ENCODE measurements at regions not wholly inside any gene's neighbourhood (a gene's known extent, or its start where the extent isn't known, plus 50 kb on each side); places are given as distances from the start of the nearest gene placed in this dataset.

GRCh38 chrX:79601341-79602131 is 234.4 kb upstream of the ITM2A start:
- no peak for DNase-seq (ENCODE audit: low spot score)

GRCh38 chrX:79592259-79592658 is 225.1 kb upstream of the ITM2A start:
- no peak for TF ChIP-seq CTCF (IDR thresholded peaks at IDR 0.05; ENCODE audit: extremely low read depth, missing control alignments)
- no peak for DNase-seq (ENCODE audit: low spot score)

More at GRCh38 chrX:79601341-79602131, 234.4 kb upstream of the ITM2A start:
- no peak for TF ChIP-seq CTCF (IDR thresholded peaks at IDR 0.05; ENCODE audit: extremely low read depth, missing control alignments)

GRCh38 chrX:79588233-79588632 is 221.1 kb upstream of the ITM2A start:
- TF ChIP-seq CTCF (IDR thresholded peaks at IDR 0.05; ENCODE audit: extremely low read depth, missing control alignments) = no peak

GRCh38 chrX:79573760-79574159 is 206.6 kb upstream of the ITM2A start:
- no peak for TF ChIP-seq CTCF (IDR thresholded peaks at IDR 0.05; ENCODE audit: extremely low read depth, missing control alignments)
- DNase-seq (ENCODE audit: low spot score) = no peak

More at GRCh38 chrX:79588233-79588632, 221.1 kb upstream of the ITM2A start:
- no peak for DNase-seq (ENCODE audit: low spot score)

GRCh38 chrX:79572566-79572965 is 205.4 kb upstream of the ITM2A start:
- TF ChIP-seq CTCF (IDR thresholded peaks at IDR 0.05; ENCODE audit: extremely low read depth, missing control alignments) = no peak

GRCh38 chrX:79570524-79571240 is 203.5 kb upstream of the ITM2A start:
- TF ChIP-seq CTCF (IDR thresholded peaks at IDR 0.05; ENCODE audit: extremely low read depth, missing control alignments) = no peak
- DNase-seq (ENCODE audit: low spot score) = no peak

More at GRCh38 chrX:79572566-79572965, 205.4 kb upstream of the ITM2A start:
- no peak for DNase-seq (ENCODE audit: low spot score)

GRCh38 chrX:79568309-79568708 is 201.2 kb upstream of the ITM2A start:
- DNase-seq (ENCODE audit: low spot score) = no peak
- TF ChIP-seq CTCF (IDR thresholded peaks at IDR 0.05; ENCODE audit: extremely low read depth, missing control alignments) = no peak

Data from GM20000 (cell line).